ENCODE measurements at regions not wholly inside any gene's neighbourhood (a gene's known extent, or its start where the extent isn't known, plus 50 kb on each side); places are given as distances from the start of the nearest gene placed in this dataset.

DNA sequence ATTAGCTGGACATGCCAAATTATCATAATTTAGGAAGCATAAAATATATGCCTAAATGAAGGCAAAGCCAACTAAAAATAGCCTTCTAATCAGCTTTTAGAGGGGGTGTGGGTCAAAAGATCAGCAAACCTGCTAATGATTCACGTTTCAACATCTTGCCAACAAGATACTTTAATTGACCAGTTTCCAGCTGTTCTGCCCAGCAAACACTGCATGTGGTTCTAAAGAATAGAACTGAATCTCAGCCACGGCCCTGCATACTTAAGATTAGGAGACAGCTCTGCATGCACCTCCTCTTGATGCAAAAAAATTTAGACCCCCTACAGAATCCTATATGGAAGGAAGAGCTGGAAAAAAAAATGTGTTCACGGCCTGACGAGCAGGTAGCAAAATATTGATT, 500.5 kb downstream of the TBL1XR1 start:
- H3K27ac ChIP-seq (ENCODE audit: low read length) = no peak overlapping the region
- 100% methylated on average over 2 of the region's 4 CpGs for WGBS (ENCODE audit: insufficient coverage)
- H3K36me3 ChIP-seq (ENCODE audit: control insufficient read depth, insufficient read depth, low read length) = no peaks in the 10 kb centered on the region
- H3K9me3 ChIP-seq (replicated peaks; ENCODE audit: control insufficient read depth, low read depth, low read length) = no peaks in the 10 kb centered on the region
- no peaks in the 10 kb centered on the region for H3K27me3 ChIP-seq (ENCODE audit: control insufficient read depth, insufficient read depth, low read length)
- H3K4me3 ChIP-seq (ENCODE audit: low read length) = no peak overlapping the region
- no peaks in the 10 kb centered on the region for H3K4me1 ChIP-seq (ENCODE audit: control insufficient read depth, insufficient read depth, low read length)
- no peak for DNase-seq

DNA sequence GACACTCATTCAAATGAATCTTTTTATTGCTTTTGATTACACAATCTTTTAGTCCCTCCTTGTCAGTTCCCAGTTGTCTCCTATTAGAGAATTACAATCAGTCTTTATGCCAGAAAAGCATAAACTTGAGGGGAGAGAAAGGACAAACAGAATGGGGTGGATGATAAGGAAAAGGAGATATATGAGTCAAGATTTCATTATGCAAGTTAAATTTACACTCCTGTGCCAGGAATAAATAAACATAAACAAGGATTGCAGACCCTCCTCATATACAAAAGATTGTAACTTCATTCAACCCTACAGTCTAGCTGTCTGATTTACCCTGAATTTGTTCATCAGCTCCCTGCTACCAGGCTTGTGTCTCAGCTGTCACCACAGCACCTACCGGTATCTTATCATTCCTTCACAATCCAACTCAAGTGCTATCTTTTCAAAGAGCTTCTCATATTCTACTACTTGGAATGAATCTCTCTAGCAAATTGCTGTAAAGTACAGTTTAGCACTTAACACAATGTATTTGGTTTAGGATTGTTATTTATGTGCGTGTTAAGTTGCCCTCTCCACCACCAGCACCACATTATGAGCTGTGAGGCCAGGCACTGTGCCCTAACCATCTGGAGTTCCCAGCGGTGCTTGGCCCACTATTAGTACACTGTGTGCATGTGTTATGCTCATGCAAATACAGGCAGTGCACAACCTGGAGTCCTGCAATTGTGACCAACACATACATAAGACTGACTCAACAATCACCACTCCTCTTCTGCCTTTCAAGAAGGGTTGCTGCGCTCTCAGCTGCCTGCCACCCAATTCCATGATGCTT, 504.1 kb downstream of the TBL1XR1 start:
- H3K4me1 ChIP-seq (ENCODE audit: control insufficient read depth, insufficient read depth, low read length) = no peaks in the 10 kb centered on the region
- H3K27me3 ChIP-seq (ENCODE audit: control insufficient read depth, insufficient read depth, low read length) = no peaks in the 10 kb centered on the region
- no peaks in the 10 kb centered on the region for H3K9me3 ChIP-seq (replicated peaks; ENCODE audit: control insufficient read depth, low read depth, low read length)
- no peak overlapping the region for H3K4me3 ChIP-seq (ENCODE audit: low read length)
- WGBS (ENCODE audit: insufficient coverage) = 83% methylated on average over 2 of the region's 4 CpGs
- no peak for DNase-seq
- H3K27ac ChIP-seq (ENCODE audit: low read length) = peak overlapping the region; percentile 60
- no peaks in the 10 kb centered on the region for H3K36me3 ChIP-seq (ENCODE audit: control insufficient read depth, insufficient read depth, low read length)

DNA sequence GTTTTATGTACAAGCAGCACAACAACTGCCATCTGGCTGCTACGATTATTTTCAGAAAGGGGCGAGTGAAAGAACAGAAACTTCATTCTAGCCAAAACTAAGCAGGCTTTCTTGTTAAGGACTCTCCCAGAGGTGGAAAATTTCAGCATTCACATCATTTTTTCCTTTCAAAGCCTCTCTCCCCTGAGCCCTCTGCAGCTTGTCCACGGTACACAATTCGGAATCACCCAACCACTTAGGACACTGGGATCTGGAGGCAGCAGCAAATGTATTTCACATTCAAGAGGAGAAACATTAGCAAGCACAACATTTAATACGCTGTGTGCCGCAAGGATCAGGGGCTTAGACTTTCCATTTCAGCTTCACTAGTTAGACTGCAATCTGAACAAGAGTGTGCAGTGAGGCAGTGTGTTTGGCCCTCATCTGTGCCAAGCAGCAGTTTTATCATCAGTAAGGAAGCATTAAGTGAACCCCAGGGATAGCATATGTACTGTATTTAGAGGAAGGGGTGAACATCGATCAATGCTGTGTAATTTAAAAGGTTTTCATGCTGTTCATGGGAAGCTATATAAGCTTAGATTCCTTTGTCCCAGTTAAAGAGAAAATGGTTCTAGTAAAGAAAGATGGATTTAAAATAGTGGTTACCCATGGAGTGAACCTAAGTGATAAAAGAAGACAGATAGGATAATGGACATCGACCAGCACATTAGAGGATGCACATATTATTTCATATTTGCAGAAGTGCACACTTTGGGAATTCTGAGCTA, 504.9 kb downstream of the TBL1XR1 start:
- H3K27me3 ChIP-seq (ENCODE audit: control insufficient read depth, insufficient read depth, low read length) = no peaks in the 10 kb centered on the region
- H3K36me3 ChIP-seq (ENCODE audit: control insufficient read depth, insufficient read depth, low read length) = no peaks in the 10 kb centered on the region
- DNase-seq = peak; percentile 91
- no peaks in the 10 kb centered on the region for H3K4me1 ChIP-seq (ENCODE audit: control insufficient read depth, insufficient read depth, low read length)
- 28% methylated on average over 5 of the region's 8 CpGs for WGBS (ENCODE audit: insufficient coverage)
- no peaks in the 10 kb centered on the region for H3K9me3 ChIP-seq (replicated peaks; ENCODE audit: control insufficient read depth, low read depth, low read length)
- no peak overlapping the region for H3K4me3 ChIP-seq (ENCODE audit: low read length)
- H3K27ac ChIP-seq (ENCODE audit: low read length) = peak overlapping the region; percentile 60

DNA sequence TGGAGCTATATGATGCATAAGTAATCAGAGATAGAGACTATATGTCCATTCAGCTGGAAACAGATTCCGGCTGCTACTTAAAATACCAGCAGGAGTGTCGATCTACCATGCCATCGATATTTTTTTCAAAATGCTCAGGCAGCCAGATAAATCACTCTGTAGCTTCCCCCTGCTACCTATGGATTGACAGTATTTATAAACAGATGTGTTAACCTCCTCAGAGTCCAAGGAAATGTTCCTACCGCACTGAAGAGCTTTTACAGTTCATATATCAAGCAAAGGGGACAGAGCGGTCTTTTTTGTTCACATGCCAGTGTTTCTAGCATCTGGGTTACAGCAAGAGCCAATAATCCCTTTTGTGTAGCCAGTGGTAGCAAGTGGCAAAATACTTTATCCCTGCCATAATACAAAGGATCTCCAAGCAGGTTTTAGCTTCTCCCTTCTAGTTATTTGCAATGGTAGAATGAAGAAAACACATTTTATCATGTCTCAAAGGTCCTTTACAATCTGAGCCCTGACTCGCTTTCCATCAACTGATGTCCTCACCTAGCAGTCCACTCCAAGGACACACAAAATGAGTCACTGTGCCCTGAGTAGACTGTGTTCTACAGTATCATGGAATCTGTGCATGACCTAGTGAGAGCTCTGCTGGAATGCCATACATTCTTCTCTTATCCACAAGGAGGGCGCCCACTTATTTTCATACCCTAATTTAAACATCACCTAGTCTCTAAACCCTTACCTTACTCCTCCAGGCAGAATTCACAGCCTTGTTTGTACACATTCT, 507.0 kb downstream of the TBL1XR1 start:
- Histone ChIP-seq H3K4me1 (ENCODE audit: control insufficient read depth, insufficient read depth, low read length) (no peaks in the 10 kb centered on the region), H3K27ac (ENCODE audit: low read length) (no peak overlapping the region), H3K27me3 (ENCODE audit: control insufficient read depth, insufficient read depth, low read length) (no peaks in the 10 kb centered on the region), H3K4me3 (ENCODE audit: low read length) (no peak overlapping the region), H3K36me3 (ENCODE audit: control insufficient read depth, insufficient read depth, low read length) (no peaks in the 10 kb centered on the region), H3K9me3 (replicated peaks; ENCODE audit: control insufficient read depth, low read depth, low read length) (no peaks in the 10 kb centered on the region)
- no peak for DNase-seq
- WGBS (ENCODE audit: insufficient coverage) = 100% methylated on average over 1 of the region's 7 CpGs

DNA sequence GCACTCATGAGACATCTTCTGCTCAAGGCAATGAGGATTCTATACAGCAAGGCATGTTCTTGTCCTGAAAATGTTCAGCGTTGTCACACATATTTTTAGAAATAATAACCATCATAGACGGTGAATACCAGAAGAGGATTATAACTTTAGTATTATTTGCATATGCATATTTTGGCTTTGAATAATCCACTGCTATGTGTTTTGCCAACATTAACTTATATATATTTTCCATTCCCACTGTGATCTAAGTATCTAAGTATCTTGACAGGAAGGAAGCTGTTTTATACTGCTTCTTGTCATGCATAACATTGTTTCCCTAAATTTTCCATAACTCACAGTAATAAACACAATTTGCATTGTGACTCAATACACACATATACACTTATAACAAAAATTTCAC, 509.5 kb downstream of the TBL1XR1 start:
- no peaks in the 10 kb centered on the region for H3K4me1 ChIP-seq (ENCODE audit: control insufficient read depth, insufficient read depth, low read length)
- peaks cover 5% of the 10 kb centered on the region for H3K9me3 ChIP-seq (replicated peaks; ENCODE audit: control insufficient read depth, low read depth, low read length)
- WGBS (ENCODE audit: insufficient coverage) = no CpG with 5 or more reads among the region's 2 CpGs
- H3K27ac ChIP-seq (ENCODE audit: low read length) = no peak overlapping the region
- no peaks in the 10 kb centered on the region for H3K36me3 ChIP-seq (ENCODE audit: control insufficient read depth, insufficient read depth, low read length)
- H3K4me3 ChIP-seq (ENCODE audit: low read length) = no peak overlapping the region
- H3K27me3 ChIP-seq (ENCODE audit: control insufficient read depth, insufficient read depth, low read length) = no peaks in the 10 kb centered on the region
- DNase-seq = no peak

DNA sequence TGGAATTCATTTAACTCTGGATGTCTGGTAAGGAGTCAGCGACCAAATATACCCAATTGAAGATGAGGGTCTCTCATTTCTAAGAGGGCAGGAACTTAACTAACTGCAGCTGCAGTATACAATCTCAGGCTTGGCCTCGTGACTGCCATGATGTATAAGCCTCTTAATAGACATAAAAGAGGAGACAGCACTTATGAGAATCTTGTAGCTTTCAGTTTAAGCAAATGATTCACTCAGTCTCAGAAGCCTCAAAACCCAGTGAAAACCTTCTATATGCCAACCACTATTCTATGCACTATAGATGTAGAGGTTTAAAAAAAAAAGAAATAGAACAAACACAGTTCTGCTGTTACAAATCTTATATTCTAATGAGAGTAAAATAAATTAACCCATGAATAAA, 513.9 kb downstream of the TBL1XR1 start:
- no CpG with 5 or more reads among the region's 2 CpGs for WGBS (ENCODE audit: insufficient coverage)

DNA sequence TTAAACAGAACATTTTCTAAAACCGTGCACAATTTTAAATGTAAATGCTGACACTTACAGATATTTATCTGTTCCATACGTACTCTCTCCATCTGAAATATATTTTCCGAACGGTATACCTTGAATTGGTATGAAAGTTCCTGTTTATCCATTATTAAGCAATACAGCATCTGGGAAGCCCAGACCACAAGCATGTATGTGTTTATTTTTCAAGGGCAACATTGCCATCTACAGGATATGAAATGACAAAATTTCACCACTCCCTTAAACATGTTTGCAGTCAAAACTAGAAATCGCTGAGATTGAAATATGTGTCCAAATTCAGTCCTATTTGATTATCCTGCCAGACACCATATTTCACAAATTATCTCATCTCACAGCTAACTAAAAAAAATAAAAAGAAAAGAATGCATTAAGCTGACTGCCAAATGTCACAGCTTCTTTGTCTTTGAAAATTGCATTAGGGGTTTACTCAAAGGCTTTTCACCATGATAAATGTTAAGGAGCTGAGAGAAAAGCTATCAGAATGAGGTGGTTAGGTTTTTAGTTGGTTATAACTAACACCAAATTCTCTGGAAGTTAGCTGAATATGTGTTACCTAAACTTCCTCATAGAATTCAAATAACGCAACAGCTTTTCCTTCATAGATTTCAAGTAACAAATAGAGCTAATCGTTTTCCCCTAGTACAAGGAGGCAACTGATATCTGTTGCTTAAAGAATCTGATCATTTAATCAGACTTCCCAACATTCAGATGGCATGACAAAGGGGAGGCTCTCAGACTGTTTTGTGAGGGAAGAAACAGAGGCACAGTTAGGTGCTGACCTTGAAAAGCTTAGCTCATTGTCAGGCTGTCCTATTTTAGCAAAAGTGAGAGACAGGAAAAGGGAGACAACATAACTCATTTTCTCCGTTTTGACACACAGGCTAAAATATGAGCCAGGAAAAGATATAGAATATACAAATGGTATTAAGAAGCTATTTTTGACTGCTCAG, 533.1 kb downstream of the TBL1XR1 start:
- Histone ChIP-seq H3K27ac (ENCODE audit: low read length) (no peak overlapping the region), H3K27me3 (ENCODE audit: control insufficient read depth, insufficient read depth, low read length) (no peaks in the 10 kb centered on the region), H3K4me3 (ENCODE audit: low read length) (no peak overlapping the region), H3K4me1 (ENCODE audit: control insufficient read depth, insufficient read depth, low read length) (no peaks in the 10 kb centered on the region), H3K36me3 (ENCODE audit: control insufficient read depth, insufficient read depth, low read length) (no peaks in the 10 kb centered on the region), H3K9me3 (replicated peaks; ENCODE audit: control insufficient read depth, low read depth, low read length) (no peaks in the 10 kb centered on the region)
- WGBS (ENCODE audit: insufficient coverage) = no CpG with 5 or more reads among the region's 8 CpGs
- DNase-seq = peak; percentile 87

More for the DNA sequence above, 513.9 kb downstream of the TBL1XR1 start:
- H3K4me3 ChIP-seq (ENCODE audit: low read length) = no peak overlapping the region
- H3K4me1 ChIP-seq (ENCODE audit: control insufficient read depth, insufficient read depth, low read length) = no peaks in the 10 kb centered on the region
- no peaks in the 10 kb centered on the region for H3K27me3 ChIP-seq (ENCODE audit: control insufficient read depth, insufficient read depth, low read length)
- H3K36me3 ChIP-seq (ENCODE audit: control insufficient read depth, insufficient read depth, low read length) = no peaks in the 10 kb centered on the region
- H3K9me3 ChIP-seq (replicated peaks; ENCODE audit: control insufficient read depth, low read depth, low read length) = peaks cover 8% of the 10 kb centered on the region
- no peak for DNase-seq
- no peak overlapping the region for H3K27ac ChIP-seq (ENCODE audit: low read length)

DNA sequence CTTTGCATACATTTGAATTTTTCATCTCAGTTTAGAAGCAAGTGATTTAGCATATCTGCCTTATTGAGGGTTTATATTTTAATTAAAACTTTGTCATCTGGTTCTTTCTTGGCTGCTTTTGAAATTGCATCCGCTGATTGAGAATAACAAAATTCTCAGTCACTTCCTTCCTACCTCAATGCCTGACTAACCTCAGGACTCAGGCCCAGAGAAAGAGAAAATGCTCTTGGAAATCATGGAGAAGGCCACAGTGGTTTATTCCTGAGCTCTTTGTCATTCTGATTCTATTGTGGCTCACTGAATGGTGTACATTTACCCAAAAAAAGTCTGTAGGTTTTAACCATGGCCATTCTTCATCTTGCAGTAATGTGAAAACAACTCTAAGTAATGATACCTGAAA, 533.9 kb downstream of the TBL1XR1 start:
- no peaks in the 10 kb centered on the region for H3K4me1 ChIP-seq (ENCODE audit: control insufficient read depth, insufficient read depth, low read length)
- WGBS (ENCODE audit: insufficient coverage) = no CpG with 5 or more reads among the region's 1 CpG
- H3K27ac ChIP-seq (ENCODE audit: low read length) = peak overlapping the region; percentile 3
- H3K27me3 ChIP-seq (ENCODE audit: control insufficient read depth, insufficient read depth, low read length) = no peaks in the 10 kb centered on the region
- no peak overlapping the region for H3K4me3 ChIP-seq (ENCODE audit: low read length)
- peak; percentile 7 for DNase-seq
- H3K9me3 ChIP-seq (replicated peaks; ENCODE audit: control insufficient read depth, low read depth, low read length) = no peaks in the 10 kb centered on the region
- H3K36me3 ChIP-seq (ENCODE audit: control insufficient read depth, insufficient read depth, low read length) = no peaks in the 10 kb centered on the region

DNA sequence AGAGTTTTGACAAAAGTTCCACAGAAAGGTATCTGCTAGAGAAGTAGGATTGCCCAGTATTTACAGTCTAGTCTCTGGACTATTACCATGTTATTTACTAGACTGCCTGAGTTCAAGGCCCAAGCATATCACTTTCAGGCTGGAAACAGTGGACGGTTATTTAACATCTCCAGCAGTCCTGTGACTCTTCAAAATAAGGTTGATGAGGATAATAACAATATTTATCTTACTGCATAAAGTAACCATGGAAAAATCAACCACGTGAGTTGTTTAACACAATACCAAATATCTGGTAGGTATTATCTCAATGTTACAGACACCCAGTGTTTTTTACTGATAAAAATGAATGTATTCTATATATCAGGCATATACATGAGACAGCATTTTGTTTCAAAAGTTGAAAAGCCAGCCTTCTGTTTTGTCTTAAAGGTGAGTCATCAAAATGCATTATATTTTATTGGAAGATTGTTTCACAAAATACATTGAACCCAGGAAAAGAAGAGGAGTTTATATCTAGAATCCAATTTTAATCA, 535.8 kb downstream of the TBL1XR1 start:
- H3K9me3 ChIP-seq (replicated peaks; ENCODE audit: control insufficient read depth, low read depth, low read length) = no peaks in the 10 kb centered on the region
- H3K27ac ChIP-seq (ENCODE audit: low read length) = no peak overlapping the region
- H3K27me3 ChIP-seq (ENCODE audit: control insufficient read depth, insufficient read depth, low read length) = no peaks in the 10 kb centered on the region
- H3K4me3 ChIP-seq (ENCODE audit: low read length) = no peak overlapping the region
- DNase-seq = no peak
- no CpG with 5 or more reads among the region's 2 CpGs for WGBS (ENCODE audit: insufficient coverage)
- H3K4me1 ChIP-seq (ENCODE audit: control insufficient read depth, insufficient read depth, low read length) = no peaks in the 10 kb centered on the region
- no peaks in the 10 kb centered on the region for H3K36me3 ChIP-seq (ENCODE audit: control insufficient read depth, insufficient read depth, low read length)

All from muscle of leg (tissue), 3 donors.